ENCODE measurements at regions not wholly inside any gene's neighbourhood (a gene's known extent, or its start where the extent isn't known, plus 50 kb on each side); places are given as distances from the start of the nearest gene placed in this dataset.

DNA sequence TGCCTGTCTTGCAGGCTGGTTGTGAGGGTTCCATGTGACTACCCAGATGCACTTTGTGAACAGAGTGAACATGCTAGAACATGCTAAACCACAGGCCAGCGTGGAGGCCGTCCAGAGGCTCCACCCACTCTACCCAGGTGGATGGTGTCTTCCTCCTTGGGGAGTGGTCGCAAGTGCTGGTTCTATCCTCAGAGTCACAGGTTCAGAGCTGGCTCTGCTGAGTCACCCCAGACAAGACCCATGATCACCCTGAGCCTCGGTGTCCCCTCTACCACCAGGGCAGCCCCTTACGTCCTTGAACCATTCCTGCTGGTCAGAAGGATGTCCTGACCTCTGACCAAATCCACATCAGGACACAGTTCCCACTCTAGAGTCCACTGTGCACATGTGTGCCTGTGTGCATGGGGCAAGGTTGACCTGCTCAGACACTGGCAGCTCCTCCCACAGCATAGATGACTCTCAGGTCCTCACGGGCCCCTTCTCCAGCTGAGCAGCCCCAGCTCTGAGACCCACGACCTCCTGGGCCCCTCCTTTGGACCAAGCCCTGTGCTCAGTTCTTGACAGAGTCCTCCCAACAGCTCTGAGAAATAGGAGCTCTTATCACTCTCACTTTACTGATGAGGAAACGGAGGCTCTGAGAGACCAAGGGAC is 391.8 kb downstream of the MATN1 start:
- Histone ChIP-seq H3K4me1 (ENCODE audit: low read depth) (no peaks in the 10 kb centered on the region), H3K9me3 (no peaks in the 10 kb centered on the region), H3K4me3 (no peak overlapping the region), H3K36me3 (ENCODE audit: low read depth) (no peaks in the 10 kb centered on the region)
- TF ChIP-seq CTCF (IDR thresholded peaks at IDR 0.05): no peak
- ATAC-seq (no peak), DNase-seq (no peak)
- intact Hi-C loops (cut with DNase I, micrococcal nuclease): no loop called here

GRCh38 chr1:30330644-30331043 is 392.7 kb downstream of the MATN1 start:
- H3K4me1 ChIP-seq (ENCODE audit: low read depth): no peaks in the 10 kb centered on the region
- no peak for DNase-seq
- ATAC-seq: no peak
- intact Hi-C loops (cut with DNase I, micrococcal nuclease): no loop called here
- TF ChIP-seq CTCF (IDR thresholded peaks at IDR 0.05): no peak
- no peaks in the 10 kb centered on the region for H3K36me3 ChIP-seq (ENCODE audit: low read depth)
- H3K9me3 ChIP-seq: no peaks in the 10 kb centered on the region
- no peak overlapping the region for H3K4me3 ChIP-seq

DNA sequence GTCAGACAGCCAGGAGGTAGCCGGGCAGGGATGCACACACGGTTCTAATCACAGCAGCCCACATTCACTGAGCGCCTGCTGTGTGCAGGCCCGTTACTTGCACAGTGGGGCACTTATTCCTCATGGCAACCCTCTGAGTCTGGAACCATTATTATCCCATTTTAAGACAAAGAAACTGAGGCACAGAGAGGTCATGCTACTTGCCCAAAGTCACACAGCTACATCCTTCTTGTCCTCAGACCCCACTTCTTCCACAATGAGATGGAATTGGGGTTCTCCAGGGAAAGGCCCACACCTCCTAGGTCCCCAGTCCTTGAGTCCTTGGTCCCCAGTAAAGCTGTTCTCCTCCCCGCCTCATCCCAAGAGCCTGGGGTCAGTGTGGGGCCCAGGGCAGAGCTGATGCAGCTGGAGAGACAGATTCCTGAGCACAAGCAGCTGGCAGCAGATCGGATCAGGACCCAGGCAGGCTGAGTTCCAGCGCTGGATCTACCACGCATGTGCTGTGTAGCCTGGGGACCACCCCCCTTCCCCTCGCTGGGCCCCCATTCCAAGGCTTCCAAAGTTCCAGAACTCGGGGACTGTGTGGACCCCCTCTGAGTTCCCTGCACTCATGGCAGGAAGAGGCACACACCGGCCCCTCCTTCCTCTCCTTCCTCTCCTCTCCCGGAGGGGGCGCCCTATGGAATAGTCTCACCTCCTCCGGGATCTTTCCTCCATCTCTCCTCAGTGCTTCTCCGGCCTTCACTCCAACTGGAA is 393.4 kb downstream of the MATN1 start:
- ATAC-seq: no peak
- no peak for TF ChIP-seq CTCF (IDR thresholded peaks at IDR 0.05)

DNA sequence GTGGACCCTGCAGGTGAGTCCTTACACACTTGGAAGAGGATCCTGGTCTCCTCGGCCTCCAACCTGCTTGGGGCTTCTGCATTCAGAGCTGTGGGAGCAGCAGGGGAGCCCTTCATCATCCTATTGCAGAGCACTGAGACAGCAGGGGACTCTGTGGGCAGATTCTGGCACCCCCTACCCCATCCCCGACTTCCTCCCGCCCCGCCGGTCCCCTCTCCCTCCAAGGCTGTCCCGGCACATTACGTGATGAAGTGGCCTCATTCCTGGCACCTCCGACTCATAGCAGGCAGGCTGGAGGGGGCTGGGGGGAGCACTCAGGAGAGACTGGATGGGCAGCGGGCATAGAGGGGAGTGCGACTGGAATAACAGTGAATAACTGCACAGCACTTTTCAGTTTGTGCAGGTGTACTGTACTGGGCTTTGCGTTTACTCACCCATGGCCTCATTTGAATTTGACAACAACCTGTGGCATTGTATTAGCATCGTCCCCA is 394.1 kb downstream of the MATN1 start:
- TF ChIP-seq CTCF (IDR thresholded peaks at IDR 0.05): no peak
- intact Hi-C loops (cut with DNase I, micrococcal nuclease): no loop called here

More for the DNA sequence above, 393.4 kb downstream of the MATN1 start:
- no peaks in the 10 kb centered on the region for H3K36me3 ChIP-seq (ENCODE audit: low read depth)
- no peak overlapping the region for H3K4me3 ChIP-seq
- no peak for DNase-seq
- intact Hi-C loops (cut with DNase I, micrococcal nuclease): no loop called here
- H3K4me1 ChIP-seq (ENCODE audit: low read depth): no peaks in the 10 kb centered on the region
- H3K9me3 ChIP-seq: no peaks in the 10 kb centered on the region

DNA sequence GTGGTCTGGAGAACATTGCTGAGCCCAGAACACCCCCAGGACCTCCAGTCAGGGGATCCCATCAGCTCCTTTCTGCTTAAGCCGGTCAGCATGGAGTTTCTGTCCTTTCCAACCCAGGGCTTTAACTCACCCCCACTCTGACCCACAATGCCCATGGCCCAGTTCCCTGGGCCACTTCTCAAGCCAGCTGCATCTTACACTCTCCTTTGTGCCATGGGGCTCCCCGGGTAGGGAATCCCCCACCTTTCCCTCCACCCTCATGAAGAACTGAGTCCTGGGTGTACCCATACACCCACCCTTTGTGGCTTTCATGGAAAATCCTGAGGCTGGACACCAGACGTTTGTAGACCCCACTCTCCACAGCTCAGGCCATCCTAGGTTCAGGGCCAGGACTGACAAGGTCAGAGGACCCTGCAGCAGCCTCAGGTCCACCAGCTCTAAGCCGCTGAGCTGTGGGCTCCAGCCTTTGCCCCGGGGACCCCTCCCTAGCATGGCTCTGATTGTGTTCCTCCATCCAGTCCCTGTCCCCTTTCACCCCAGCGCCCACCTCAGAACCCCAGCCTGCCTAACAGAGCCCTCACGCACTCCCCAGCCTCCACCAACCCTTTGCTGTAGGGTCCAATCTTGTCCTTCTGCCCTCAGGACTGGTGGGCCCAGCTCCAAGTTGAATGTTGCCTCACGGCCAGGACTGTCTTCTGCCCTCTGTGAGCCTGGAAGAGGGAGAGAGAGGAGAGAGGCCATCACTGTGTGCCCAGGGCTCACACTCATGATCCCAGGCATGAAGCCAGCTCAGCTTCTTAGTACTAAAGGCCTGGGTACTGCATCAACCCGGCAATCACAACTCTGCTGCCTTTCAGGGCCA is 394.8 kb downstream of the MATN1 start:
- ATAC-seq (no peak), DNase-seq (no peak)
- H3K36me3 ChIP-seq (ENCODE audit: low read depth): no peaks in the 10 kb centered on the region
- no peaks in the 10 kb centered on the region for H3K9me3 ChIP-seq
- H3K4me3 ChIP-seq: no peak overlapping the region
- intact Hi-C loops (cut with DNase I, micrococcal nuclease): no loop called here
- no peak for TF ChIP-seq CTCF (IDR thresholded peaks at IDR 0.05)
- H3K4me1 ChIP-seq (ENCODE audit: low read depth): no peaks in the 10 kb centered on the region

More for the DNA sequence above, 394.1 kb downstream of the MATN1 start:
- H3K4me1 ChIP-seq (ENCODE audit: low read depth): no peaks in the 10 kb centered on the region
- no peak for DNase-seq
- no peak for ATAC-seq
- H3K4me3 ChIP-seq: no peak overlapping the region
- no peaks in the 10 kb centered on the region for H3K36me3 ChIP-seq (ENCODE audit: low read depth)
- no peaks in the 10 kb centered on the region for H3K9me3 ChIP-seq

Data from mucosa of descending colon (tissue), 3 donors.